Ectodermal cell (in vitro differentiated cells): ENCODE measurements at regions not wholly inside any gene's neighbourhood (a gene's known extent, or its start where the extent isn't known, plus 50 kb on each side); places are given as distances from the start of the nearest gene placed in this dataset.

Experiments
- H3K27ac ChIP-seq: 2 replicates; pipeline ENCODE4 v1.7.0; 2013; ENCODE audit warnings: mild to moderate bottlenecking, low read depth, low read length; ENCODE audit not compliant: insufficient read depth, poor library complexity, severe bottlenecking
- H3K27me3 ChIP-seq: 2 replicates; pipeline ENCODE4 v1.7.0; 2013; ENCODE audit warnings: mild to moderate bottlenecking, low read length; ENCODE audit not compliant: insufficient read depth, control insufficient read depth, poor library complexity, severe bottlenecking
- H3K36me3 ChIP-seq: one replicate; pipeline ENCODE4 v1.7.0; 2013; ENCODE audit warnings: low read length; ENCODE audit not compliant: control insufficient read depth, insufficient read depth
- H3K4me1 ChIP-seq: one replicate; pipeline ENCODE4 v1.7.0; 2013; ENCODE audit warnings: low read length; ENCODE audit not compliant: control insufficient read depth, insufficient read depth
- H3K4me3 ChIP-seq: 2 replicates; pipeline ENCODE4 v1.7.0; 2013; ENCODE audit warnings: low read depth, low read length, control low read depth; ENCODE audit not compliant: insufficient read depth
- H3K9me3 ChIP-seq: 2 replicates; pipeline ENCODE4 v1.7.0; 2013; ENCODE audit warnings: mild to moderate bottlenecking, low read length, moderate library complexity; ENCODE audit not compliant: control insufficient read depth
- WGBS, 2 experiments: methylation state at CpG; one replicate each; pipeline ENCODE4 v1.1.7; 2013; ENCODE audit warnings: missing lambda C conversion rate in 2 of 2; 5-methylcytosine and 5-hydroxymethylcytosine counted together

- Histone ChIP-seq H3K4me3 (no peak overlapping the region), H3K27me3 (no peaks in the 10 kb centered on the region), H3K36me3 (no peaks in the 10 kb centered on the region), H3K27ac (no peak overlapping the region), H3K9me3 (no peaks in the 10 kb centered on the region), H3K4me1 (no peaks in the 10 kb centered on the region)
- 95 to 97% methylated on average over 3 of the region's 3 CpGs for WGBS, 2 experiments
Measured at GRCh38 chr3:116920826-116921610, 211.4 kb downstream of the TUSC7 start.

- Histone ChIP-seq H3K36me3 (no peaks in the 10 kb centered on the region), H3K4me1 (peaks cover 6% of the 10 kb centered on the region), H3K9me3 (no peaks in the 10 kb centered on the region), H3K27me3 (no peaks in the 10 kb centered on the region), H3K4me3 (no peak overlapping the region), H3K27ac (no peak overlapping the region)
- WGBS, 2 experiments, result 78 to 83% methylated on average over 4 of the region's 4 CpGs
Measured at GRCh38 chr3:116927918-116928317, 218.3 kb downstream of the TUSC7 start.

- Histone ChIP-seq H3K9me3 (no peaks in the 10 kb centered on the region), H3K4me1 (peaks cover 6% of the 10 kb centered on the region), H3K4me3 (no peak overlapping the region), H3K27ac (no peak overlapping the region), H3K36me3 (no peaks in the 10 kb centered on the region), H3K27me3 (no peaks in the 10 kb centered on the region)
- 78 to 100% methylated on average over 1 to 3 of the region's 3 CpGs for WGBS, 2 experiments
Measured at GRCh38 chr3:116929505-116930222, 220.1 kb downstream of the TUSC7 start.

GRCh38 chr3:116930786-116931185 is 221.2 kb downstream of the TUSC7 start:
- H3K36me3 ChIP-seq, result no peaks in the 10 kb centered on the region
- H3K27ac ChIP-seq, result no peak overlapping the region
- no peaks in the 10 kb centered on the region for H3K9me3 ChIP-seq
- no peaks in the 10 kb centered on the region for H3K27me3 ChIP-seq
- H3K4me1 ChIP-seq, result peaks cover 6% of the 10 kb centered on the region
- WGBS, 2 experiments, result 74 to 76% methylated on average over 5 of the region's 5 CpGs
- H3K4me3 ChIP-seq, result no peak overlapping the region

- Histone ChIP-seq H3K27ac (no peak overlapping the region), H3K4me1 (no peaks in the 10 kb centered on the region), H3K27me3 (no peaks in the 10 kb centered on the region), H3K4me3 (no peak overlapping the region), H3K36me3 (no peaks in the 10 kb centered on the region), H3K9me3 (no peaks in the 10 kb centered on the region)
- 75 to 77% methylated on average over 3 of the region's 3 CpGs for WGBS, 2 experiments
Measured at GRCh38 chr3:116939091-116939490, 229.5 kb downstream of the TUSC7 start.

- Histone ChIP-seq H3K36me3 (no peaks in the 10 kb centered on the region), H3K27me3 (no peaks in the 10 kb centered on the region), H3K27ac (no peak overlapping the region), H3K4me3 (no peak overlapping the region), H3K4me1 (no peaks in the 10 kb centered on the region), H3K9me3 (no peaks in the 10 kb centered on the region)
Measured at GRCh38 chr3:116939550-116939949, 230.0 kb downstream of the TUSC7 start.

- WGBS, 2 experiments, result 94 to 100% methylated on average over 1 to 2 of the region's 2 CpGs
Measured at GRCh38 chr3:116940719-116941118, 231.1 kb downstream of the TUSC7 start.

GRCh38 chr3:116946376-116946775 is 236.8 kb downstream of the TUSC7 start:
- Histone ChIP-seq H3K36me3 (no peaks in the 10 kb centered on the region), H3K27me3 (no peaks in the 10 kb centered on the region), H3K4me1 (peaks cover 5% of the 10 kb centered on the region), H3K9me3 (no peaks in the 10 kb centered on the region), H3K27ac (no peak overlapping the region), H3K4me3 (no peak overlapping the region)
- WGBS, 2 experiments, result 100% methylated on average over 1 of the region's 1 CpG

More at GRCh38 chr3:116940719-116941118, 231.1 kb downstream of the TUSC7 start:
- Histone ChIP-seq H3K36me3 (no peaks in the 10 kb centered on the region), H3K27ac (no peak overlapping the region), H3K4me3 (no peak overlapping the region), H3K4me1 (no peaks in the 10 kb centered on the region), H3K9me3 (no peaks in the 10 kb centered on the region), H3K27me3 (no peaks in the 10 kb centered on the region)

GRCh38 chr3:116947148-116947547 is 237.6 kb downstream of the TUSC7 start:
- WGBS, 2 experiments, result 93 to 98% methylated on average over 3 of the region's 3 CpGs
- peaks cover 5% of the 10 kb centered on the region for H3K4me1 ChIP-seq
- H3K27me3 ChIP-seq, result no peaks in the 10 kb centered on the region
- no peaks in the 10 kb centered on the region for H3K9me3 ChIP-seq
- H3K36me3 ChIP-seq, result no peaks in the 10 kb centered on the region
- H3K27ac ChIP-seq, result no peak overlapping the region
- no peak overlapping the region for H3K4me3 ChIP-seq

- 72% methylated on average over 3 of the region's 3 CpGs for WGBS, 2 experiments
- H3K9me3 ChIP-seq, result no peaks in the 10 kb centered on the region
- H3K4me3 ChIP-seq, result no peak overlapping the region
- H3K36me3 ChIP-seq, result no peaks in the 10 kb centered on the region
- H3K4me1 ChIP-seq, result peaks cover 5% of the 10 kb centered on the region
- no peak overlapping the region for H3K27ac ChIP-seq
- no peaks in the 10 kb centered on the region for H3K27me3 ChIP-seq
Measured at GRCh38 chr3:116947809-116948208, 238.2 kb downstream of the TUSC7 start.
